ENCODE measurements at regions not wholly inside any gene's neighbourhood (a gene's known extent, or its start where the extent isn't known, plus 50 kb on each side); places are given as distances from the start of the nearest gene placed in this dataset.

GRCh38 chr4:26223155-26223554 lies 97.7 kb upstream of the RBPJ start:
- ChIA-PET CTCF (no interaction called here), POLR2A (no interaction called here)
- Mint-ChIP-seq H3K27ac (no peak overlapping the region), H3K4me3 (no peak overlapping the region), H3K4me1 (ENCODE audit: low read depth) (no peaks in the 10 kb centered on the region), H3K27me3 (ENCODE audit: low read depth) (peaks cover 11% of the 10 kb centered on the region), H3K36me3 (ENCODE audit: low read depth) (no peaks in the 10 kb centered on the region), H3K9me3 (ENCODE audit: insufficient read depth) (no peaks in the 10 kb centered on the region)
- DNase-seq (no peak), ATAC-seq (no peak)

DNA sequence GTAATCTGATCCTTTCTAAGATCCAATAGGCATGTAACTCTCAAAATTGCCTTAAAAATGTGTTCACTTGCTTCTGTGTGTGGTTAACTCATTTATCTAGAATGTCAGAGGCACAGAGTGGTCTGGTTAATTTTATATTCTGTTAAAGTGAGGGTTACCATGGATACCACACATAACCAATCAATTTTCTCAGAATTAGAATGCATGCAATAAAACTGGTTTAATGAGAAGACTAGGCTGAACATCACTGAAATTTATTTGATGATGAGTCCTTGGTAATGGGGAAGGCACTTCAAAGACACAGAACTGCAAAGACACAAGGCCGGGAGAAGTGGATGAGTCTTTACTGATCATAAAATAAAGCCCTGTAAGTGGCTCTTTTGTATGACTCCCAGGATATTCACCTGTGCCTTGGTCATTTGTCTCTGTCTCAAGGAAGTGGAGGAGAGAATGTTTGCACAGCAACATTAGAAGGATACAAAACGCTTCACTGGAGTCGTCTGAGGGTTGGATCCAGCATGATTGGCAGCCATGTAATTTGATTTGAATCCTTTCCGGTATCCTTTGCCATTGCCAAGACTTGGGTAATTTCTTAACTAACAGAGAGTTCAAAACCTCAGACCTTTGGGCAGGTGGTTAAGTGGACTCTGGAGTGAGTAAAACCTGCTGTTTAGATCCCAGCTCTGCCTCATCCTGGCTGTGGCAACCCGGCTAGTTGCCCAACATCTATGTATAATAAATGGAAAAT lies 94.0 kb upstream of the RBPJ start:
- no peak overlapping the region for H3K27ac Mint-ChIP-seq
- H3K9me3 Mint-ChIP-seq (ENCODE audit: insufficient read depth), result no peaks in the 10 kb centered on the region
- ATAC-seq, result no peak
- no peaks in the 10 kb centered on the region for H3K36me3 Mint-ChIP-seq (ENCODE audit: low read depth)
- ChIA-PET POLR2A (no interaction called here), CTCF (no interaction called here)
- DNase-seq, result no peak
- no peak overlapping the region for H3K4me3 Mint-ChIP-seq
- peaks cover 17% of the 10 kb centered on the region for H3K27me3 Mint-ChIP-seq (ENCODE audit: low read depth)
- H3K4me1 Mint-ChIP-seq (ENCODE audit: low read depth), result no peaks in the 10 kb centered on the region

GRCh38 chr4:26227601-26228229 lies 93.1 kb upstream of the RBPJ start:
- Mint-ChIP-seq H3K36me3 (ENCODE audit: low read depth) (no peaks in the 10 kb centered on the region), H3K27me3 (ENCODE audit: low read depth) (peaks cover 17% of the 10 kb centered on the region), H3K9me3 (ENCODE audit: insufficient read depth) (no peaks in the 10 kb centered on the region), H3K27ac (no peak overlapping the region), H3K4me1 (ENCODE audit: low read depth) (no peaks in the 10 kb centered on the region), H3K4me3 (no peak overlapping the region)
- ChIA-PET POLR2A (no interaction called here), CTCF (no interaction called here)
- no peak for DNase-seq
- ATAC-seq, result no peak

DNA sequence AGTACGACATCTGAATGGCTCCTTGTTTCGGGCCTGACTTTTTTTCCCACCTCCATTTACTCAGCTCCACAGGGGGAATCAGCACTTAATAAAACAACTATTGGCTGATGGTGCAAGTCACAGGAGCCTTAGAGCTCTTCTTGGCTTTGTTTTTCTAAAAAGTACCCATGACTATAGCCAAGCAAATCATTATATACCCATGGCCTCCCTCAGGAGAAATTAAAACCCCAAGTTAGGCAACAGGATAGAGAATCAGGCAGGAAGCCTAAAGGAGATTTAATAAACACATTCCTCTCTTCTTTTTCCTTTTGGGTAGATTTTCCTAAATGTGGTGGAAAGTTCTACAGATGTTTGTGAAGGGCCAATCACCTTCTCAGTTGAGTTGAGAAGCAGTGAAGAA lies 91.9 kb upstream of the RBPJ start:
- Mint-ChIP-seq H3K9me3 (ENCODE audit: insufficient read depth) (no peaks in the 10 kb centered on the region), H3K27me3 (ENCODE audit: low read depth) (peaks cover 13% of the 10 kb centered on the region), H3K4me1 (ENCODE audit: low read depth) (peaks cover 6% of the 10 kb centered on the region), H3K27ac (no peak overlapping the region), H3K4me3 (no peak overlapping the region), H3K36me3 (ENCODE audit: low read depth) (no peaks in the 10 kb centered on the region)
- DNase-seq (no peak), ATAC-seq (no peak)
- CTCF ChIA-PET, result interaction anchor here (1.0 kb wide), 1 partner anchor 102 kb away, joined by 3 read pairs; no protein-coding TSS in a partner anchor
- POLR2A ChIA-PET, result no interaction called here

DNA sequence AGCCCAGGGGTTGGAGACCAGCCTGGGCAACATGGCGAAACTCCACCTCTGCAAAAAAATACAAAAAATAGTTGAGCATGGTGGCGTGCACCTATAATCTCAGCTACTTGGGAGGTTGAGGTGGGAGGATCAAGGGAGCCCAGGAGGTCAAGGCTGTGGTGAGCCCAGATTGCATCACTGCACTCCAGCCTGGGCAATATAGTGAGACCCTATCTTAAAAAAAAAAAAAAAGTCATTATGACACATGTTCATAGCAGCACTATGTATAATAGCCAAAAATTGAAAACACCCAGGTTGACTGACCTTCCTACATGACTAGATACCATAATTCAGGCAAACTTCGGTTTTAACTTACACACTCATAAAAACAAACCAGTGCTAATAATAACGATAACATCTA lies 90.8 kb upstream of the RBPJ start:
- POLR2A ChIA-PET, result no interaction called here
- Mint-ChIP-seq H3K4me1 (ENCODE audit: low read depth) (peaks cover 11% of the 10 kb centered on the region), H3K9me3 (ENCODE audit: insufficient read depth) (no peaks in the 10 kb centered on the region), H3K4me3 (no peak overlapping the region), H3K27ac (no peak overlapping the region), H3K27me3 (ENCODE audit: low read depth) (peaks cover 10% of the 10 kb centered on the region), H3K36me3 (ENCODE audit: low read depth) (no peaks in the 10 kb centered on the region)
- CTCF ChIA-PET, result no interaction called here
- no peak for ATAC-seq
- no peak for DNase-seq

- Mint-ChIP-seq H3K9me3 (ENCODE audit: insufficient read depth) (no peaks in the 10 kb centered on the region), H3K27me3 (ENCODE audit: low read depth) (peaks cover 11% of the 10 kb centered on the region), H3K4me3 (no peak overlapping the region), H3K36me3 (ENCODE audit: low read depth) (no peaks in the 10 kb centered on the region), H3K4me1 (ENCODE audit: low read depth) (peaks cover 11% of the 10 kb centered on the region), H3K27ac (no peak overlapping the region)
- ChIA-PET POLR2A (no interaction called here), CTCF (no interaction called here)
- ATAC-seq (no peak), DNase-seq (no peak)
Observed at GRCh38 chr4:26233350-26233749, 87.5 kb upstream of the RBPJ start.

GRCh38 chr4:26235500-26235899 lies 85.3 kb upstream of the RBPJ start:
- Mint-ChIP-seq H3K4me1 (ENCODE audit: low read depth) (peaks cover 11% of the 10 kb centered on the region), H3K36me3 (ENCODE audit: low read depth) (no peaks in the 10 kb centered on the region), H3K27ac (no peak overlapping the region), H3K9me3 (ENCODE audit: insufficient read depth) (no peaks in the 10 kb centered on the region), H3K4me3 (no peak overlapping the region), H3K27me3 (ENCODE audit: low read depth) (peaks cover 12% of the 10 kb centered on the region)
- ATAC-seq (no peak), DNase-seq (no peak)
- CTCF ChIA-PET, result interaction anchor here (1.3 to 1.4 kb wide), 2 partner anchors 11 to 90 kb away, joined by 3 to 4 read pairs; no protein-coding TSS in a partner anchor
- POLR2A ChIA-PET, result no interaction called here

GRCh38 chr4:26237916-26238315 lies 82.9 kb upstream of the RBPJ start:
- ATAC-seq, result no peak
- no peak for DNase-seq
- no peak overlapping the region for H3K4me3 Mint-ChIP-seq
- H3K27me3 Mint-ChIP-seq (ENCODE audit: low read depth), result peaks cover 8% of the 10 kb centered on the region
- no peaks in the 10 kb centered on the region for H3K36me3 Mint-ChIP-seq (ENCODE audit: low read depth)
- no peaks in the 10 kb centered on the region for H3K9me3 Mint-ChIP-seq (ENCODE audit: insufficient read depth)
- H3K27ac Mint-ChIP-seq, result no peak overlapping the region
- CTCF ChIA-PET, result no interaction called here
- peaks cover 11% of the 10 kb centered on the region for H3K4me1 Mint-ChIP-seq (ENCODE audit: low read depth)
- POLR2A ChIA-PET, result no interaction called here

- Mint-ChIP-seq H3K4me3 (no peak overlapping the region), H3K9me3 (ENCODE audit: insufficient read depth) (no peaks in the 10 kb centered on the region), H3K27me3 (ENCODE audit: low read depth) (peaks cover 8% of the 10 kb centered on the region), H3K36me3 (ENCODE audit: low read depth) (no peaks in the 10 kb centered on the region), H3K4me1 (ENCODE audit: low read depth) (peaks cover 10% of the 10 kb centered on the region), H3K27ac (no peak overlapping the region)
- ChIA-PET POLR2A (no interaction called here), CTCF (interaction anchor here (0.7 to 1.0 kb wide), 2 partner anchors 169 to 251 kb away, joined by 3 read pairs; no protein-coding TSS in a partner anchor)
- no peak for DNase-seq
- ATAC-seq, result no peak
Observed at GRCh38 chr4:26238426-26238777, 82.4 kb upstream of the RBPJ start.

- H3K27me3 Mint-ChIP-seq (ENCODE audit: low read depth), result peaks cover 8% of the 10 kb centered on the region
- H3K27ac Mint-ChIP-seq, result no peak overlapping the region
- peaks cover 4% of the 10 kb centered on the region for H3K4me1 Mint-ChIP-seq (ENCODE audit: low read depth)
- POLR2A ChIA-PET, result no interaction called here
- no peaks in the 10 kb centered on the region for H3K36me3 Mint-ChIP-seq (ENCODE audit: low read depth)
- no peak overlapping the region for H3K4me3 Mint-ChIP-seq
- CTCF ChIA-PET, result interaction anchor here (0.7 to 1.0 kb wide), 2 partner anchors 170 to 251 kb away, joined by 3 read pairs; no protein-coding TSS in a partner anchor
- H3K9me3 Mint-ChIP-seq (ENCODE audit: insufficient read depth), result no peaks in the 10 kb centered on the region
- ATAC-seq (no peak), DNase-seq (no peak)
Observed at GRCh38 chr4:26238778-26239679, 81.8 kb upstream of the RBPJ start.

GRCh38 chr4:26239801-26240200 lies 81.0 kb upstream of the RBPJ start:
- H3K4me3 Mint-ChIP-seq, result no peak overlapping the region
- H3K4me1 Mint-ChIP-seq (ENCODE audit: low read depth), result no peaks in the 10 kb centered on the region
- ATAC-seq (no peak), DNase-seq (no peak)
- no peak overlapping the region for H3K27ac Mint-ChIP-seq
- peaks cover 8% of the 10 kb centered on the region for H3K27me3 Mint-ChIP-seq (ENCODE audit: low read depth)
- ChIA-PET CTCF (no interaction called here), POLR2A (no interaction called here)
- H3K9me3 Mint-ChIP-seq (ENCODE audit: insufficient read depth), result no peaks in the 10 kb centered on the region
- H3K36me3 Mint-ChIP-seq (ENCODE audit: low read depth), result no peaks in the 10 kb centered on the region

GRCh38 chr4:26241179-26241578 lies 79.6 kb upstream of the RBPJ start:
- H3K36me3 Mint-ChIP-seq (ENCODE audit: low read depth), result no peaks in the 10 kb centered on the region
- CTCF ChIA-PET, result no interaction called here
- H3K27me3 Mint-ChIP-seq (ENCODE audit: low read depth), result peaks cover 8% of the 10 kb centered on the region
- no peaks in the 10 kb centered on the region for H3K9me3 Mint-ChIP-seq (ENCODE audit: insufficient read depth)
- DNase-seq, result no peak
- POLR2A ChIA-PET, result no interaction called here
- H3K27ac Mint-ChIP-seq, result no peak overlapping the region
- H3K4me1 Mint-ChIP-seq (ENCODE audit: low read depth), result no peaks in the 10 kb centered on the region
- H3K4me3 Mint-ChIP-seq, result no peak overlapping the region
- ATAC-seq, result no peak
